Prostate gland (tissue), 2 donors: ENCODE measurements at regions not wholly inside any gene's neighbourhood (a gene's known extent, or its start where the extent isn't known, plus 50 kb on each side); places are given as distances from the start of the nearest gene placed in this dataset.

ENCODE experiments used
- DNase-seq: peaks from one replicate; pipeline ENCODE4 v3.0.0-alpha.2; 2019; ENCODE audit warnings: low spot score
- H3K27ac ChIP-seq, 2 donors: fragments of 200-600 bp; sonication (generic); 2 replicates each; pipeline ENCODE4 v1.5.1; 2017 to 2019
- H3K27me3 ChIP-seq: fragments of 200-600 bp; sonication (generic); replicated peaks from 2 replicates; pipeline ENCODE4 v1.5.1; 2019; ENCODE audit not compliant: insufficient read depth
- H3K36me3 ChIP-seq, 2 donors: fragments of 200-600 bp; sonication (generic); 1 replicate in 1 of 2; 2 replicates in 1 of 2; pipeline versions ENCODE4 v1.5.1 to v1.8.1; 2017 to 2019
- H3K4me1 ChIP-seq: fragments of 200-600 bp; sonication (generic); replicated peaks from 2 replicates; pipeline ENCODE4 v1.5.1; 2019
- H3K4me3 ChIP-seq, 2 donors: fragments of 200-600 bp; sonication (generic); 2 replicates each; pipeline ENCODE4 v1.5.1; 2017 to 2019
- H3K9me3 ChIP-seq: fragments of 200-600 bp; sonication (generic); 2 replicates; pipeline ENCODE4 v1.5.1; 2017
- POLR2A ChIP-seq: fragments of 450-650 bp; IDR thresholded peaks from one replicate; pipeline ENCODE4 v1.6.1; 2016; ENCODE audit warnings: antibody characterized with exemption, mild to moderate bottlenecking
- POLR2AphosphoS5 ChIP-seq: sonication (generic); formaldehyde crosslinking; IDR thresholded peaks from one replicate; pipeline ENCODE4 v1.6.1; 2017; ENCODE audit warnings: antibody characterized with exemption
- WGBS: methylation state at CpG from one replicate; pipeline ENCODE4 v1.1.5; 2018; 5-methylcytosine and 5-hydroxymethylcytosine counted together
- intact Hi-C: fragments of 100-400 bp; cut with DNase I; formaldehyde crosslinking; loops from one replicate; pipeline ENCODE4 v1.14.2; 2022
- TF ChIP-seq, protein P1 (sequence below), 4 experiments: fragments of 200-600 bp in 2 of 4; fragments of 450-650 bp in 2 of 4; sonication (generic) in 2 of 4; IDR thresholded peaks; 1 replicate in 3 of 4; 2 replicates in 1 of 4; pipeline ENCODE4 v1.5.1; 2016 to 2019; ENCODE audit warnings: antibody characterized with exemption in 4 of 4, mild to moderate bottlenecking in 2 of 4, moderate library complexity in 2 of 4

DNA sequence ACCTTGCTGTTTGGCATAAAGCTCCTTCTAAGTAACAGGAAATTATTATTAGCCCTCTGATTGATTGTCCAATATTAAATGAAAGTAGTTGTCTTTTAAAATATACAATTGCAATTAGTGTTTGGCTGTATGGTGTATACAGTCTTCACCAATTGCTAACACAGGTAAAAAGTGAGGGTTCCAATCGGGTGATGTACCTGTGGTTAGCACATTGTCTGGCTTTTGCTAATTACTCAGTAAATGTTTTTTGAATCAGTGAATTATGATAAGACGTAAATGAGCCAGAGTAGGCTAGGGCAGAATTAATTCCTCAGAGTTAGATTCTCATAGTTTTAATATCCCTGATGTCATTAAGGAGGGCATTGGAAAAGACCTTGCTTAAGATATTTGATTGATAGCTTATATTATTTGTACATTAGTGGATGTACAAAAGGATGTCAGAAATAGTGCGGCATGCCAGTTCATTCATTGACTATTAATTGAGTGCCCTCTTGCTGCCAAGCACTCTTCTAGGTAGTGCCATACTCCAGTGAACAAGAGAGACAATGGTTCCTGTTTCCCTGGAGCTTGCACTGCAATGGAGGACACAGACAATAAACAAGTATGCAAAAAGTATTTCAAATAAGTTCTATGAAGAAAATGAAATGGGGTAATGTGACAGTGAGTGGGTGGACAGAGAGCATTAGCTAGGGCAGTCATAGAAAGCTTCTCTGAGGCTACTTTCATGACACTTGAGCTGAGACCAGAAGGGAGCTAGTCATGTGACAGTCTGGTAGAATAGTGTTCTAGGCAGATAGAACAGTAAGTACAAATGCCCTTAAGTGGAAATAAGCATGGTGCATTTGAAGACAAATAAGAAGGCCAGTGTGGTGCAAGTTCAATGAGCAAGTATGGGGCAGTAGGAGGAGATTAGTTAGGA is 205.9 kb upstream of the CASK start:
- WGBS: 80% methylated on average over 3 of the region's 3 CpGs
- no peak for DNase-seq
- TF ChIP-seq, protein P1, sequence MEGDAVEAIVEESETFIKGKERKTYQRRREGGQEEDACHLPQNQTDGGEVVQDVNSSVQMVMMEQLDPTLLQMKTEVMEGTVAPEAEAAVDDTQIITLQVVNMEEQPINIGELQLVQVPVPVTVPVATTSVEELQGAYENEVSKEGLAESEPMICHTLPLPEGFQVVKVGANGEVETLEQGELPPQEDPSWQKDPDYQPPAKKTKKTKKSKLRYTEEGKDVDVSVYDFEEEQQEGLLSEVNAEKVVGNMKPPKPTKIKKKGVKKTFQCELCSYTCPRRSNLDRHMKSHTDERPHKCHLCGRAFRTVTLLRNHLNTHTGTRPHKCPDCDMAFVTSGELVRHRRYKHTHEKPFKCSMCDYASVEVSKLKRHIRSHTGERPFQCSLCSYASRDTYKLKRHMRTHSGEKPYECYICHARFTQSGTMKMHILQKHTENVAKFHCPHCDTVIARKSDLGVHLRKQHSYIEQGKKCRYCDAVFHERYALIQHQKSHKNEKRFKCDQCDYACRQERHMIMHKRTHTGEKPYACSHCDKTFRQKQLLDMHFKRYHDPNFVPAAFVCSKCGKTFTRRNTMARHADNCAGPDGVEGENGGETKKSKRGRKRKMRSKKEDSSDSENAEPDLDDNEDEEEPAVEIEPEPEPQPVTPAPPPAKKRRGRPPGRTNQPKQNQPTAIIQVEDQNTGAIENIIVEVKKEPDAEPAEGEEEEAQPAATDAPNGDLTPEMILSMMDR (IDR thresholded peaks at IDR 0.05): no peak
- TF ChIP-seq POLR2A (no peak), POLR2AphosphoS5 (no peak)
- Histone ChIP-seq H3K27ac (no peak overlapping the region), H3K27me3 (no peaks in the 10 kb centered on the region), H3K4me1 (no peaks in the 10 kb centered on the region), H3K9me3 (no peaks in the 10 kb centered on the region), H3K4me3 (no peak overlapping the region), H3K36me3 (no peaks in the 10 kb centered on the region)
- intact Hi-C loops: no loop called here

DNA sequence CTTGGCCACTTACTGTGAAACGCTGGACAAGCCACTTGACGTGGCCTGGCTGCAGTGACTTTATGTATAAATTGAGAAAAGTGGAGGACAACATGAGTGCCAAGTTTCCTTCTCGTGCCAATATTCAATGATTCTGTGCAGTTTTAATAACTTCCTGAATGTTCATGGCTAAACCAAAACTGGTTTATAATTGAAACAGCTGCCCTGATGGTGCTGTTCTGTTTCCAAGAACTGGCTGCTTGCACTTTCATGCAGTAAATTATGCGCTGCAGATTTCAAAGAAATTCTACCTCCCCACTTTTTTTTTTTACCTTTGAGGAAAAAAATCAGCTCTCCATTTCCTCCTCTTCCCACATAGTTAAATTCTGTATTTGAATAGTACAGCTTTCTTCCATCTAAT is 205.2 kb upstream of the CASK start:
- WGBS: 11% methylated on average over 4 of the region's 4 CpGs
- Histone ChIP-seq H3K4me1 (no peaks in the 10 kb centered on the region), H3K36me3 (no peaks in the 10 kb centered on the region), H3K27me3 (no peaks in the 10 kb centered on the region), H3K9me3 (no peaks in the 10 kb centered on the region), H3K4me3 (no peak overlapping the region), H3K27ac (no peak overlapping the region)
- DNase-seq: no peak
- intact Hi-C loops: no loop called here
- TF ChIP-seq, protein P1 (IDR thresholded peaks at IDR 0.05): no peak
- no peak for TF ChIP-seq POLR2A
- TF ChIP-seq POLR2AphosphoS5: no peak

DNA sequence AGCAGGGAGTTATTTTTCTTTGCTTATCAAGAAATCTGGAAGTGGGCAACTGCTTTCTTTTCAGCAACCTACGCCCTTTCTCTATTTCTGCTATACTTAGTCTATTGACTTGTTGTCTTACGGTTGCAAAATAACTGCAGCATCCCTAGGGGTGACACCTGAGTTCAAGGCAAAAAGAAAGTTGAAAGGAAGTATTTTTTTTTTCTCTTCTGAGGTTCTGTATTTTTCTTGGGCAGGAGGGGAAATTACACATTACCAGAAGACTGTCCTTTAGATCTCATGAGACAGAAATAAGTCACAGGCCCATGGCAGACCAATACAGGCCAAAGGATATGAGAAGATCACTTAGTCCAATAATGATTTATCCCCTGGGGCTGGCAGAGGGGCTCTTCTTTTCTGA is 204.7 kb upstream of the CASK start:
- no peaks in the 10 kb centered on the region for H3K4me1 ChIP-seq
- H3K27me3 ChIP-seq: no peaks in the 10 kb centered on the region
- no peak overlapping the region for H3K4me3 ChIP-seq
- intact Hi-C loops: no loop called here
- TF ChIP-seq, protein P1 (IDR thresholded peaks at IDR 0.05): no peak
- no peak for TF ChIP-seq POLR2A
- no peak for TF ChIP-seq POLR2AphosphoS5
- H3K27ac ChIP-seq: no peak overlapping the region
- no peak for DNase-seq
- no peaks in the 10 kb centered on the region for H3K36me3 ChIP-seq
- 72% methylated on average over 2 of the region's 2 CpGs for WGBS
- no peaks in the 10 kb centered on the region for H3K9me3 ChIP-seq

DNA sequence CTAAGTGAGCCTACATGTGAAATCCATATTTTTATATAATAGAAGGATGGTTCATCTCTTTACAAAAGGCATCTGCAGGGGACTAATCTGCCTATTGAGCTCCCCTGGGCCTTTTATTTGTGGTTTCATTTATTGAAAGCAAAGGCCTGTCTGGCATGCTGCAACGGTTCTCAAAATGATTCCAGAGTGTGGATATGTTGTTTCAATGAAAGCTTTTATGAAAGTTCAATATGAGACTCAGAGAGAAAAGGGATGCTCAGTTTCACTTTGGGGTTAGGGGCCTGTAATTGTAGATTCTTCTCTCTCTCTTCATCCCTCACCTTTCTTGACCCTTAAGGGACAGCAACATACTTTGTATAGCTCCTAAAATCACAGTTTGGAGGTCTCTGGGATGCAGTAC is 204.2 kb upstream of the CASK start:
- intact Hi-C loops: no loop called here
- H3K27me3 ChIP-seq: no peaks in the 10 kb centered on the region
- WGBS: 7% methylated on average over 1 of the region's 1 CpG
- no peak overlapping the region for H3K4me3 ChIP-seq
- H3K9me3 ChIP-seq: no peaks in the 10 kb centered on the region
- H3K4me1 ChIP-seq: no peaks in the 10 kb centered on the region
- DNase-seq: no peak
- TF ChIP-seq POLR2AphosphoS5: no peak
- TF ChIP-seq, protein P1 (IDR thresholded peaks at IDR 0.05): no peak
- TF ChIP-seq POLR2A: no peak
- no peak overlapping the region for H3K27ac ChIP-seq
- no peaks in the 10 kb centered on the region for H3K36me3 ChIP-seq

DNA sequence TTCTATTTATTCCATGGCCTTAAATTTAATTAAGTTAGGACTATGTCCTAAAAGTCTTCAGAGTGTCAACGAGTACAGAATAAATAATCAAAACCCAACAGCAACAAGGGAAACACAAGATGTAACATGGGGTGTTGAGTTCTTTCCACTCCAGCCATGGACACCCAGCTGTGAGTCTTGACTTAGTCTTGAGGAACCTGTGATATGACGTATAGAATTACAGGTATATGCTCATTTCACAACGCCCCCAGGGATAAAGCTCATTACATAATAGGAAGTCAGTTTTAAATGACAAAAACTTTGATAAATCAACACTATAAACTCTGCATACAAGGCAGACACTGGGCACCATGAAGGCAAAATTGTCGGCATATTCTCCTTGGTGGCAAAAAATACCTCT is 200.0 kb upstream of the CASK start:
- H3K4me3 ChIP-seq: no peak overlapping the region
- H3K4me1 ChIP-seq: no peaks in the 10 kb centered on the region
- no peak for DNase-seq
- H3K9me3 ChIP-seq: no peaks in the 10 kb centered on the region
- intact Hi-C loops: no loop called here
- no peaks in the 10 kb centered on the region for H3K36me3 ChIP-seq
- 75% methylated on average over 4 of the region's 4 CpGs for WGBS
- TF ChIP-seq, protein P1 (IDR thresholded peaks at IDR 0.05): no peak
- TF ChIP-seq POLR2A (no peak), POLR2AphosphoS5 (no peak)
- H3K27ac ChIP-seq: no peak overlapping the region
- H3K27me3 ChIP-seq: no peaks in the 10 kb centered on the region
